ENCODE measurements at regions not wholly inside any gene's neighbourhood (a gene's known extent, or its start where the extent isn't known, plus 50 kb on each side); places are given as distances from the start of the nearest gene placed in this dataset.

DNA sequence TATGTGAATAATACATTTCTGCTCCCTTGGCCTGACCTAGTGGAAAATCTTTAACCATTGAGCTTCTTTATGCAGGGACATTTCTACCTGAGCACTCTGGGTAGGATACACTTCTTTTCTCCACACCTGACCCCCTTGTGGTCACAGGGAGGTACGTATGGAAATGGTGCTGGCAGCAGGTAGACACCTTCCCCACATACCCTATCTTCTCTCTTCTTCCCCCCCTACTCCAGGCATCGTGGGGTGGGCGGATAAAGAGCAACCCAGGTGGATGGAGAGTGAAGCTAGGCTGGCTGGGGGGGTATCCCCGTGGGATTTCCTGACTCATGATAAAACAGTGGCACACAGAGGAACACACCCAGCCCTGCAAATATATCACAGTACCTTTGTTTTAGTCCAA, 312.1 kb downstream of the ARRDC4 start:
- DNase-seq: no peak
- 60 to 84% (median 67%) methylated on average over 4 of the region's 4 CpGs for WGBS, 5 donors
- Histone ChIP-seq H3K27me3 (replicated peaks in 1 of 7) (peaks cover 0 to 4% (median 0%) of the 10 kb centered on the region in 7 donors), H3K9me3 (peaks cover 0 to 25% (median 21%) of the 10 kb centered on the region in 8 donors), H3K36me3 (no peaks in the 10 kb centered on the region), H3K27ac (no peak overlapping the region), H3K4me3 (no peak overlapping the region), H3K4me1 (no peaks in the 10 kb centered on the region)
- no peak for TF ChIP-seq POLR2A (IDR thresholded peaks at IDR 0.05)
- TF ChIP-seq POLR2AphosphoS5 (IDR thresholded peaks at IDR 0.05): no peak
- TF ChIP-seq, protein P1, sequence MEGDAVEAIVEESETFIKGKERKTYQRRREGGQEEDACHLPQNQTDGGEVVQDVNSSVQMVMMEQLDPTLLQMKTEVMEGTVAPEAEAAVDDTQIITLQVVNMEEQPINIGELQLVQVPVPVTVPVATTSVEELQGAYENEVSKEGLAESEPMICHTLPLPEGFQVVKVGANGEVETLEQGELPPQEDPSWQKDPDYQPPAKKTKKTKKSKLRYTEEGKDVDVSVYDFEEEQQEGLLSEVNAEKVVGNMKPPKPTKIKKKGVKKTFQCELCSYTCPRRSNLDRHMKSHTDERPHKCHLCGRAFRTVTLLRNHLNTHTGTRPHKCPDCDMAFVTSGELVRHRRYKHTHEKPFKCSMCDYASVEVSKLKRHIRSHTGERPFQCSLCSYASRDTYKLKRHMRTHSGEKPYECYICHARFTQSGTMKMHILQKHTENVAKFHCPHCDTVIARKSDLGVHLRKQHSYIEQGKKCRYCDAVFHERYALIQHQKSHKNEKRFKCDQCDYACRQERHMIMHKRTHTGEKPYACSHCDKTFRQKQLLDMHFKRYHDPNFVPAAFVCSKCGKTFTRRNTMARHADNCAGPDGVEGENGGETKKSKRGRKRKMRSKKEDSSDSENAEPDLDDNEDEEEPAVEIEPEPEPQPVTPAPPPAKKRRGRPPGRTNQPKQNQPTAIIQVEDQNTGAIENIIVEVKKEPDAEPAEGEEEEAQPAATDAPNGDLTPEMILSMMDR (IDR thresholded peaks at IDR 0.05 in 8 of 11, conservative IDR thresholded peaks at IDR 0.05 in 3 of 11): no peak
- intact Hi-C loops (cut with DNase I; ENCODE audit: low total_unique reads): no loop called here

DNA sequence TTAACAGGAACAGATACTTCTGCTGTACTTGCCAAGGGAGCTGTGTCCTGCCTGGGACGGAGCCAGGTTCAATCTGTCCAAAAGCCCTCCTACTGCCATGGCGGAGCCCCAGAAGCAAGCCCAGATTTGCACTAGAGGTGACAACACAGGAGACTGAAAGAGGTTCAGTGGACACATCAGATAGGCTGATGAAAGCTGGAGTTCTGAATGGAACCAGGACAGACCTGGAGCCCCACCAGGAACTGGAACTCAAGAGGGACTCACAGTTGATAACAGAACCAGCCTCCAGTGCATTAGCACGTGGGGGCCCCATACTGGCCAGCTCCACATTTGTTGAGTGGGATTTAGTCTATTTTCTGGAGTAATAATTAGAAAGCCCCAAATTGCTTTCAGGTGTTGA, 315.5 kb downstream of the ARRDC4 start:
- DNase-seq: no peak
- TF ChIP-seq POLR2AphosphoS5 (IDR thresholded peaks at IDR 0.05): no peak
- 62 to 84% (median 70%) methylated on average over 3 of the region's 3 CpGs for WGBS, 5 donors

DNA sequence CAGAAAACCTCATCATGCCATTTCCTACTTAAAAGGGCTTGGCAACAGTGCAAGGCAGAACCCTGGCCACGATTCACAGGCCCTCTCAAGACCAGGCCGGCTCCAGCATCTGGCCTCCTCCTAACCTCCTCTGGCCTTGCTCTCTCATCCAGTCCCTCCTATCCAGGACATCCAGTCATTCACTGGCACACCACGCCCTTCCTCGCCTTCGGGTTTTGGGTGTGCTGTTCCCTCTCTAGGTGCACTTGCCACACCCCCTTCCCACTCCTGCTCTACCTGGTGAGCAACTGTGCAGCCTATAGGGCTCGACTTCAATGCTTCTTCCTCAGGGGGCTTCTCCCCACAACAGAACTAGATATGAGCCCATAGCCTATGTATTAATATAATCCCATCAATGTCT, 317.1 kb downstream of the ARRDC4 start:
- no peak for DNase-seq
- Histone ChIP-seq H3K9me3 (peaks cover 0 to 4% (median 0%) of the 10 kb centered on the region in 8 donors), H3K4me1 (no peaks in the 10 kb centered on the region), H3K4me3 (no peak overlapping the region), H3K27me3 (replicated peaks in 1 of 7) (peaks cover 0 to 8% (median 0%) of the 10 kb centered on the region in 7 donors), H3K27ac (no peak overlapping the region), H3K36me3 (no peaks in the 10 kb centered on the region)
- WGBS, 5 donors: 64 to 81% (median 76%) methylated on average over 6 of the region's 6 CpGs
- TF ChIP-seq POLR2AphosphoS5 (IDR thresholded peaks at IDR 0.05): no peak
- TF ChIP-seq, protein P1 (IDR thresholded peaks at IDR 0.05 in 8 of 11, conservative IDR thresholded peaks at IDR 0.05 in 3 of 11): no peak
- no peak for TF ChIP-seq POLR2A (IDR thresholded peaks at IDR 0.05)
- intact Hi-C loops (cut with DNase I; ENCODE audit: low total_unique reads): no loop called here

More for the DNA sequence above, 315.5 kb downstream of the ARRDC4 start:
- intact Hi-C loops (cut with DNase I; ENCODE audit: low total_unique reads): no loop called here
- Histone ChIP-seq H3K36me3 (no peaks in the 10 kb centered on the region), H3K4me3 (no peak overlapping the region), H3K9me3 (no peaks in the 10 kb centered on the region), H3K27me3 (replicated peaks in 1 of 7) (peaks cover 0 to 4% (median 0%) of the 10 kb centered on the region in 7 donors), H3K4me1 (no peaks in the 10 kb centered on the region), H3K27ac (no peak overlapping the region)

GRCh38 chr15:98280284-98280975, 319.9 kb downstream of the ARRDC4 start:
- no peak for DNase-seq
- intact Hi-C loops (cut with DNase I; ENCODE audit: low total_unique reads): no loop called here
- peaks cover 0 to 9% (median 0%) of the 10 kb centered on the region in 7 donors for H3K27me3 ChIP-seq (replicated peaks in 1 of 7)
- H3K9me3 ChIP-seq: peaks cover 0 to 4% (median 0%) of the 10 kb centered on the region in 8 donors
- H3K27ac ChIP-seq: no peak overlapping the region
- 70 to 74% (median 73%) methylated on average over 15 of the region's 15 CpGs for WGBS, 5 donors
- TF ChIP-seq, protein P1 (IDR thresholded peaks at IDR 0.05 in 8 of 11, conservative IDR thresholded peaks at IDR 0.05 in 3 of 11): no peak
- TF ChIP-seq POLR2AphosphoS5 (IDR thresholded peaks at IDR 0.05) (no peak), POLR2A (IDR thresholded peaks at IDR 0.05) (no peak)
- no peaks in the 10 kb centered on the region for H3K4me1 ChIP-seq
- H3K4me3 ChIP-seq: no peak overlapping the region
- H3K36me3 ChIP-seq: no peaks in the 10 kb centered on the region

All from spleen (tissue), 11 donors.